OCI-LY7 (cell line): ENCODE measurements at regions not wholly inside any gene's neighbourhood (a gene's known extent, or its start where the extent isn't known, plus 50 kb on each side); places are given as distances from the start of the nearest gene placed in this dataset.

Experiments used
- EZH2phosphoT487 ChIP-seq: fragments of 200-600 bp; sonication (generic); IDR thresholded peaks from 2 replicates; pipeline ENCODE4 v1.6.1; 2018; ENCODE audit warnings: low read depth, borderline replicate concordance, mild to moderate bottlenecking, mixed run types, antibody characterized with exemption, low read length, moderate library complexity, mixed read lengths
- TF ChIP-seq, protein P1 (sequence below): fragments of 200-600 bp; sonication (generic); conservative IDR thresholded peaks from 2 replicates; pipeline ENCODE4 v1.5.1; 2014; ENCODE audit warnings: mild to moderate bottlenecking, antibody characterized with exemption, low read length, moderate library complexity, mixed read lengths

DNA sequence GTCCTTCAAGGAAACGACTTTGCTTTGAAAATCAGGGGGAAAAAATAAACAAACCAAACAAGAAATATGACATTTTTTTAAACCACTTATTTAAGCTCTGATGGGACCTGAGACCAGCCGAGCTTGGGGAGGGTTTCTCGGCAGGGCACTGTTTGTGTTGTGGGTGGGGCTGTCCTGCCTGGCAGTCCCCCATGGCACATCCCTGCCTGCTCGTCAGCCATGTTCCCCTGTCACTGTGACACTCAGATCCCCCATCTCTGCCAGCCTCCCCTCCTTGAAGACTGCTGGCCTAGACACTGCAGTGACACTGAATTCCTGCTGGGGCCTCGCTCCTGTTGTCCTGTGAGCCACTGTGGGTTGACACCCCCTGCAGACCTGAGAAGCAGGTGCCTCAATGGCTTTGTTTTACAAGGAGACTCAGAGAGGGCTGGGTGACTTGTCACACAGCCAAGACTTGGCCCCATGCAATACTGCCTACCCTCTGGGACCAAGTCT, 95.1 kb upstream of the PTPN1 start:
- TF ChIP-seq, protein P1, sequence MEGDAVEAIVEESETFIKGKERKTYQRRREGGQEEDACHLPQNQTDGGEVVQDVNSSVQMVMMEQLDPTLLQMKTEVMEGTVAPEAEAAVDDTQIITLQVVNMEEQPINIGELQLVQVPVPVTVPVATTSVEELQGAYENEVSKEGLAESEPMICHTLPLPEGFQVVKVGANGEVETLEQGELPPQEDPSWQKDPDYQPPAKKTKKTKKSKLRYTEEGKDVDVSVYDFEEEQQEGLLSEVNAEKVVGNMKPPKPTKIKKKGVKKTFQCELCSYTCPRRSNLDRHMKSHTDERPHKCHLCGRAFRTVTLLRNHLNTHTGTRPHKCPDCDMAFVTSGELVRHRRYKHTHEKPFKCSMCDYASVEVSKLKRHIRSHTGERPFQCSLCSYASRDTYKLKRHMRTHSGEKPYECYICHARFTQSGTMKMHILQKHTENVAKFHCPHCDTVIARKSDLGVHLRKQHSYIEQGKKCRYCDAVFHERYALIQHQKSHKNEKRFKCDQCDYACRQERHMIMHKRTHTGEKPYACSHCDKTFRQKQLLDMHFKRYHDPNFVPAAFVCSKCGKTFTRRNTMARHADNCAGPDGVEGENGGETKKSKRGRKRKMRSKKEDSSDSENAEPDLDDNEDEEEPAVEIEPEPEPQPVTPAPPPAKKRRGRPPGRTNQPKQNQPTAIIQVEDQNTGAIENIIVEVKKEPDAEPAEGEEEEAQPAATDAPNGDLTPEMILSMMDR: no peak
- TF ChIP-seq EZH2phosphoT487: no peak
